ENCODE measurements at regions not wholly inside any gene's neighbourhood (a gene's known extent, or its start where the extent isn't known, plus 50 kb on each side); places are given as distances from the start of the nearest gene placed in this dataset.
"Not testable (repeated sequence)": the region's sequence is repeated elsewhere in the genome, so short reads cannot be mapped to it uniquely, and the experiment has no call there.

GRCh38 chr21:8987896-8988295 is 1533.5 kb upstream of the TPTE start:
- not testable (repeated sequence) for H3K4me1 ChIP-seq; H3K27ac ChIP-seq; H3K27me3 ChIP-seq; H3K36me3 ChIP-seq; DNase-seq (ENCODE audit: low spot score in 2 of 2); H3K4me3 ChIP-seq
- H3K9me3 ChIP-seq: peaks cover 0 to 19% (median 0%) of the 10 kb centered on the region in 4 donors
- WGBS, 2 donors: 27 to 66% methylated on average over 28 to 30 of the region's 58 CpGs

- no peak for DNase-seq (ENCODE audit: low spot score in 2 of 2)
- TF ChIP-seq EP300 (IDR thresholded peaks at IDR 0.05) (no peak), POLR2A (IDR thresholded peaks at IDR 0.05) (no peak), CTCF (IDR thresholded peaks at IDR 0.05) (no peak)
- H3K36me3 ChIP-seq: no peaks in the 10 kb centered on the region
- no peak overlapping the region for H3K27ac ChIP-seq
- H3K4me1 ChIP-seq: no peaks in the 10 kb centered on the region
- H3K27me3 ChIP-seq: no peaks in the 10 kb centered on the region
- 60 to 75% methylated on average over 9 of the region's 9 CpGs for WGBS, 2 donors
- peaks cover 0 to 19% (median 0%) of the 10 kb centered on the region in 4 donors for H3K9me3 ChIP-seq
- no peak overlapping the region for H3K4me3 ChIP-seq
These were observed 1532.7 kb upstream of the TPTE start for GRCh38 chr21:8988696-8989095.

GRCh38 chr21:8989261-8989711 is 1532.1 kb upstream of the TPTE start:
- no peaks in the 10 kb centered on the region for H3K27me3 ChIP-seq

GRCh38 chr21:8989721-8990325 is 1531.6 kb upstream of the TPTE start:
- H3K4me1 ChIP-seq: no peaks in the 10 kb centered on the region
- H3K4me3 ChIP-seq: no peak overlapping the region
- no peaks in the 10 kb centered on the region for H3K36me3 ChIP-seq
- DNase-seq (ENCODE audit: low spot score in 2 of 2): no peak
- 55 to 63% methylated on average over 16 of the region's 16 CpGs for WGBS, 2 donors
- no peak for TF ChIP-seq POLR2A (IDR thresholded peaks at IDR 0.05)
- no peak for TF ChIP-seq EP300 (IDR thresholded peaks at IDR 0.05)
- no peak for TF ChIP-seq CTCF (IDR thresholded peaks at IDR 0.05)
- no peak overlapping the region for H3K27ac ChIP-seq
- no peaks in the 10 kb centered on the region for H3K27me3 ChIP-seq
- H3K9me3 ChIP-seq: peaks cover 0 to 19% (median 0%) of the 10 kb centered on the region in 4 donors

More at GRCh38 chr21:8989261-8989711, 1532.1 kb upstream of the TPTE start:
- WGBS, 2 donors: 38 to 41% methylated on average over 6 of the region's 6 CpGs
- TF ChIP-seq POLR2A (IDR thresholded peaks at IDR 0.05) (no peak), EP300 (IDR thresholded peaks at IDR 0.05) (no peak), CTCF (IDR thresholded peaks at IDR 0.05) (no peak)
- Histone ChIP-seq H3K9me3 (peaks cover 0 to 19% (median 0%) of the 10 kb centered on the region in 4 donors), H3K4me3 (no peak overlapping the region), H3K27ac (no peak overlapping the region), H3K4me1 (no peaks in the 10 kb centered on the region), H3K36me3 (no peaks in the 10 kb centered on the region)
- no peak for DNase-seq (ENCODE audit: low spot score in 2 of 2)

- WGBS, 2 donors: 46 to 56% methylated on average over 11 of the region's 11 CpGs
- Histone ChIP-seq H3K27me3 (no peaks in the 10 kb centered on the region), H3K36me3 (no peaks in the 10 kb centered on the region), H3K27ac (no peak overlapping the region), H3K4me1 (no peaks in the 10 kb centered on the region), H3K9me3 (peaks cover 0 to 19% (median 0%) of the 10 kb centered on the region in 4 donors), H3K4me3 (no peak overlapping the region)
- no peak for DNase-seq (ENCODE audit: low spot score in 2 of 2)
- TF ChIP-seq CTCF (IDR thresholded peaks at IDR 0.05) (no peak), POLR2A (IDR thresholded peaks at IDR 0.05) (no peak), EP300 (IDR thresholded peaks at IDR 0.05) (no peak)
These were observed 1530.9 kb upstream of the TPTE start for GRCh38 chr21:8990326-8991087.
